ENCODE measurements at regions not wholly inside any gene's neighbourhood (a gene's known extent, or its start where the extent isn't known, plus 50 kb on each side); places are given as distances from the start of the nearest gene placed in this dataset.

- TF ChIP-seq CTCF (IDR thresholded peaks at IDR 0.05) = no peak
- TF ChIP-seq RCOR1 (IDR thresholded peaks at IDR 0.05; ENCODE audit: low read length) = no peak
- TF ChIP-seq EZH2phosphoT487 (IDR thresholded peaks at IDR 0.05; ENCODE audit: borderline replicate concordance, low read depth) = no peak
- TF ChIP-seq, protein P1, sequence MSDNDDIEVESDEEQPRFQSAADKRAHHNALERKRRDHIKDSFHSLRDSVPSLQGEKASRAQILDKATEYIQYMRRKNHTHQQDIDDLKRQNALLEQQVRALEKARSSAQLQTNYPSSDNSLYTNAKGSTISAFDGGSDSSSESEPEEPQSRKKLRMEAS (IDR thresholded peaks at IDR 0.05; ENCODE audit: low read depth) = no peak
- no peak for TF ChIP-seq CHD2 (IDR thresholded peaks at IDR 0.05; ENCODE audit: low read length, partially characterized antibody)
- no peak for TF ChIP-seq GABPA (IDR thresholded peaks at IDR 0.05; ENCODE audit: low read depth)
- no peak for TF ChIP-seq POLR2AphosphoS5 (IDR thresholded peaks at IDR 0.05; ENCODE audit: low read depth, low read length)
- TF ChIP-seq EP300 (IDR thresholded peaks at IDR 0.05; ENCODE audit: borderline replicate concordance in 1 of 2, low read depth in 1 of 2, low read length in 1 of 2) = no peak
- TF ChIP-seq, protein P2, sequence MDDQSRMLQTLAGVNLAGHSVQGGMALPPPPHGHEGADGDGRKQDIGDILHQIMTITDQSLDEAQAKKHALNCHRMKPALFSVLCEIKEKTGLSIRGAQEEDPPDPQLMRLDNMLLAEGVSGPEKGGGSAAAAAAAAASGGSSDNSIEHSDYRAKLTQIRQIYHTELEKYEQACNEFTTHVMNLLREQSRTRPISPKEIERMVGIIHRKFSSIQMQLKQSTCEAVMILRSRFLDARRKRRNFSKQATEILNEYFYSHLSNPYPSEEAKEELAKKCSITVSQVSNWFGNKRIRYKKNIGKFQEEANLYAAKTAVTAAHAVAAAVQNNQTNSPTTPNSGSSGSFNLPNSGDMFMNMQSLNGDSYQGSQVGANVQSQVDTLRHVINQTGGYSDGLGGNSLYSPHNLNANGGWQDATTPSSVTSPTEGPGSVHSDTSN (IDR thresholded peaks at IDR 0.05) = no peak
Observed at GRCh38 chr11:14584035-14584363, 59.6 kb upstream of the PDE3B start.

All from SK-N-SH (cell line).